ENCODE measurements at regions not wholly inside any gene's neighbourhood (a gene's known extent, or its start where the extent isn't known, plus 50 kb on each side); places are given as distances from the start of the nearest gene placed in this dataset.

DNA sequence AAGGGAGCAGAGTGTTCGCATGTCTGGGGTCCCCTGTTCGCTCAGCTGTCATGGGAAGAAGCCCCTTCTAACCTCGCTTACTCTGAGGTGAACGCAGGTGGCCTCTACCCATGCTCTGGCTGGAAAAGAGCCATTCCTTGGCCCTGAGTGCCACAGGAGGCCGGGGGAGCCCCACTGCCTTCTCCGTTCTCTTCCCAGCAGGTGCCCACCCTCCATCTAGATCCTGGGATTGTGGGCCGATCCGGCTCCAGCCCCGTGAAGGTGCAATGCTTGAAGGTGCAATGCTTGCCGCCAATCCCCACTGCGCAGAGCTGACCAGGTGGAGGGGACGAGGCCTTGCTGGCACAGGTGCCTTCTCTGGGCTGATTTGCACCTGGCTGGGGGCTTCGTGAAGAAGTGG lies 95.4 kb downstream of the MRPL36 start:
- no peak for FAIRE-seq

DNA sequence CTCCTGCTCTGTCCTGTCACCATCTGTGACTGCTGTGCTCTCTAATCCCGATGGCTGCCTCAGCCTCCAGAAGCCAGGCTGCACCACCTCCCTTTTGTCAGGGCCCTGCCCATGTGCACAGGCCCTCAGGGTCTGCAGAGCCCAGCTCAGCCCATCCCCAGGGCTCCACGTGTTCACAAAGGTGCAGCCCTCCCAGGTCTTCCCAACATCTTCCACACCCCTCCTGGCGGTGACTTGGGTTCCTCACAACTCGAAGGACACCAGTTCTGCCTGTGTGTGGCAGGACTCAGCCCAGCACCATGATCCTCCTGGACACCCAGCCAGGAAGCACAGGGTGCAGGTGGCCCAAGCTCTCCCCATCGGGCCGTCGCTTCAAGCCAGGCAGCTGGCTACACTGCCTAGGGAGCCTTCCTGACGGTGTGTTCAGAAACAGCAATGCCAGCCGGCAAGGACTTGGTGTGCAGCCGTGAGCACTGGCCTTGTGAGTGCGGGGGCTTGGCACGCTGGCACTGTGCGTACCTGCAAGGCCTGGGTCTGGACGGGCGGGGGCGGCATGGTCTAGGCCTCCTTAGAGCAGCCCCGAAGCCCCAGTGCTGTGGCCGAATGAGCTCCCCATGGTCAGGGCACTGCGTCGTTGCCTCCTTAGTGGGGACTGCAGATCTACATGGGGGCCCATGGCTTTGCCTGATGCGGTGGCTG lies 96.1 kb downstream of the MRPL36 start:
- FAIRE-seq: no peak

DNA sequence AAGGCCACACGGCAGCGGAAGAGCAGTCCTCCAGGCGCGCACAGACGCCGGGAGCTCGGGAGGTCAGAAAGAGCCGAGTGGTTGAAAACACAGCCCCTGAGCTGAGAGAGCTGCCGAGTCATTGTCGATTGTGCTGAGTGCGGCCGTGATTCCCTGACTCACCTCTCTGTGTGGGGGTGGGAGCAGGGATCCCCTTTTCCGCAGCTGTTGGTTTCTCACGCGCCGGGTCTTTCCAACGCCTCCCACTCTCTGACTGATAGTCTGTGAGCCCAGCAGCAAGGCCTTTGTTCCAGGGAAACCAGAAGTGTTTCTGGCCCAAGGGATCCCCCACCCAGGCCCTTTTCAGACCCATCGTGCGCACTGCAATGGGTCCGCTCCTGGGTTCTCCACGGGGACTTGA lies 97.3 kb downstream of the MRPL36 start:
- FAIRE-seq: no peak

DNA sequence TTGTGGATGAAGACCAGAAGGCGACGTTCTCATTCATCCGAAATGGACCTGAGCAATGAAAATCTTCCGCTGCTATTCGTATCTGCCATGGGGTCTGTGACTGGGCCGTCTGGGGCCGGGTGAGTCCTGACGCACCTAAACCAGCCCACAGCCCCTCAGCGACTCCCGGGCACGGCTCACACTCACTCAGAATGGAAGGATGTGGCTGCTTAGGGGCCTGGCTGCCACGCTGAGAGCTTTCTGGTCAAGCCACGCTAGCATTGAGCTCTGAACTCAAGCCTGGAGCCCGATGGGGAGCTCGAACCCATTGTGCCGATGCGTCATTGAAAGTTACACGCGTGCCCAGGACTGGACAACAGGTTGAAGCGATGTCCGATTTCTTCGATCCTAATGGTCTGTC lies 97.8 kb downstream of the MRPL36 start:
- FAIRE-seq: no peak

DNA sequence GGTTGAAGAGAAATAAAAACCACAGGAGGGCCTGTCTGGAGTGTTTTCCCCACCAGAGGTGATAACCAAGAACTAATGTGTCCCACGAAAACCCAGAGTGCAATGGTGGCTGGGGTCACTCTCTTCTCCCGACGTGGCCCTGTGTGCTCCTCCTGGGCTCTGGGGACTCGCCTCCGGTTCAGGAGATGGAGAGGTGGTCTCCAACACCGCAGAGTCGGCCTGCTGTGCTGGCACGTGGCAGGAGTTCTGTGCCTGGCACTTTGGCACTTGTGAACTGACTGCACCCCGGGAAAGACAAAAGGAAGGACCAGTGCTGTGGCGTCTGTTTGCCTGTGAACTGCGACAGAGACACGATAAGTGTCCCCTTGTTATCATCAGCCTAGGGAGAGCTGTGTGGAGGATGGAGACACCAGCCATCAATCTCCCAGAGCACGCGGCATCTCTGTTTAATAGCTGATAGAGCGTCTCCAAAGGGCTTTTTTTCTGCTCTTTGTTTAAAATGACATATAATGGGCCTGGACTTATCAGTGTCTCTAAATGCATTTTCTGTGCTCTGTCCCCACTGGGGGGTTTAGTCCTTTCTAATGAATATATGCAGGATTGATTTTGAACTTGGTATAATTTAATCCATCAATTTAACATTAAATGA lies 98.3 kb downstream of the MRPL36 start:
- no peak for FAIRE-seq

DNA sequence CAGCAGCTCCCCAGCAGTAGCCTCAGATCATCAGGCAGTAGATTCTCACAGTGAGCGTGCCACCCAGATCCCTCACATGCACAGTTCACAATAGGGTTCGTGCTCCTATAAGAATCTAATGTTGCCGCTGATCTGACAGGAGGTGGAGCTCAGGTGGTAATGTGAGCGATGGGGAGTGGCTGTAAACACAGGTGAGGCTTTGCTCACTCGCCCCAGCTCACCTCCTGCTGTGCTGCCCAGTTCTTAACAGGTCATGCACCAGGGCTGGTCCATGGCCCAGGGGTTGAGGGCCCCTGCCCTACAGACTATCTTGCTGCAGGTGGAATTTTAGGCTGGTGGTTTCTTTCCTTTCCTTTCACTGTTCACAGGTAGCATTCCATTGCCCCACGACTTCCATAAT lies 100.2 kb downstream of the MRPL36 start:
- FAIRE-seq: no peak

DNA sequence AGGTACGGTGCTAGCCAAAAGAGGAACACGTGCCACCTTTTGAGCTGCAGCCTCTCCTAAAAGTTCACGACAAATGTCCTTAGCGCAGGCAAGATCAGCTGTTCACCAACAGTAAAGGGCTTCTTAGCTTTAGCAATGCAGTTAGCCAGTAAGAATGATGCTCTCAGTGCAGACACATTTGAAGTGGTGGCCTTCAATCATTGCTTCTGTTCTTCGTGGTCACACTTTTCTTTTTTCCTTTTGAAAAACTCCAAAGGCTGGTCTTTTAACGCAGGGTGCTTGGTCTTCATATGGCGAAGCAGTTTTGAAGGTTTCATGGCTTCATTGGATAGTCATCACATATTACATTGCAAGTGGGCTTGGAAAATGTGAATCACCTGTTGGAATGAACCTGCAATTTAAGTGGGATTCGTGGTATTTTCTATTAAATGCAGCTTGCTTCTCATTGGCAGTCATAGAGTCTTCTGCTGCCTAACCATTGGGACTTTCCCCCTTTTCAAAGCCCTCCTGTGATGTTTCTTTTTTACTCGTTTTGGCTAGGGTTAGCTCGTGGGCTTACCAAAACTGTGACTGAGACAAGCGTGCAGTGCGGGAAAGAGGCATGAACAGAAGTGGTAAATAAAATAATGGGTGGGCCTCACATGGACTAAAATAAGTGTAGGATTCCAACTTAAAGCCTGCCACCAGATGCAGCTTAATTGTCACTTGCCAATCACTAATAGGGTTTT lies 100.9 kb downstream of the MRPL36 start:
- no peak for FAIRE-seq

DNA sequence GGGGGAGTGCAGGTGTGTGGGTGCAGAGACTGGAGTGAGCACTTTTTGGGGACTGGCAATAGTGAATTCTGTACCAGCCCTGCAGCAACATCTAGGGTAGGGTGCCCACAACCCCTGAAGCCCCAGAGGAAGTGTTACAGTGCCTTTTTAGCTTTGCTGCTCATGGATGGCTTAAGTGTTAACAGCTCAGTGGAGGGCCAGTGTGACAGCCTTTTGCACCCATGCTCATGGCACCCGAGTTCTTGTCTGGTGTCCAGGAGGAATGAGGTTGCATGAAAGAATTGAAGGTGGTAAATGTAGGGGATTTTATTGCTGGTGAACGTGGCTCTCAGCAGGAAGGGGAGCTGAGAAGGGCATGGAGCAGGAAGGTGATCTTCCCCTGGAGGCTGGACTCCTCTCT lies 107.3 kb downstream of the MRPL36 start:
- no peak for FAIRE-seq

DNA sequence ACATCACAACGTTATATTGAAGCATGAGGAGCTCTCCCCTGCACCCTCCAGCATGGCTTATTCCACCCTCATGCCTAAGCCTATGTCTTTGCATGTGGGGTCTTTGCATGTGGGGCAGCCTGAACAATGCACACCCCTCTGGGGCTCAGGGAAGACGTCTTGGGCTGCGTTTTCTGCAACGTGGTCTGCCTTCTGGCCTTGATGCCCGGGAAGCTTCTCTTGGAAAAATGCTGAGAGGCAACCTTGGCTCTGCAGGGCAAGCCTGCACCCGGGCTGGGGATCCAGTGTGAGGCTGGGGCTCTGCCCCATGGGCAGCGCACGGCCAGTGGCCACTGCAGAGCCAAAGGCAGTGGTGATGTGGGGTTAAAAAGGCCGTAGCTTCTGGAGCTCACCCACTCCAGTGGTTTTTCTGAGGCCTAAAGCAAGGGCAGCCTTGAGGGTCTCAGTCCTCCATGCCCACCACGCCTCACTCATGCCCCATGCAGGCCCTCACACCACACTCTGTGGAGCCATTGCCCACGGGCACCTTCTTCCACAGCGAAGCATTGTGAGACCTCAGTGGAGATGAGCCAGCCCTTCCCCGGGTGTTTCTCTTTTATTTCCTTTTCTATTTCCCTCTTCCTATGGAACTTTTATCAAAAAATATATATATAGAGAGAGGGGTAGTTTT lies 112.2 kb downstream of the MRPL36 start:
- FAIRE-seq: no peak

DNA sequence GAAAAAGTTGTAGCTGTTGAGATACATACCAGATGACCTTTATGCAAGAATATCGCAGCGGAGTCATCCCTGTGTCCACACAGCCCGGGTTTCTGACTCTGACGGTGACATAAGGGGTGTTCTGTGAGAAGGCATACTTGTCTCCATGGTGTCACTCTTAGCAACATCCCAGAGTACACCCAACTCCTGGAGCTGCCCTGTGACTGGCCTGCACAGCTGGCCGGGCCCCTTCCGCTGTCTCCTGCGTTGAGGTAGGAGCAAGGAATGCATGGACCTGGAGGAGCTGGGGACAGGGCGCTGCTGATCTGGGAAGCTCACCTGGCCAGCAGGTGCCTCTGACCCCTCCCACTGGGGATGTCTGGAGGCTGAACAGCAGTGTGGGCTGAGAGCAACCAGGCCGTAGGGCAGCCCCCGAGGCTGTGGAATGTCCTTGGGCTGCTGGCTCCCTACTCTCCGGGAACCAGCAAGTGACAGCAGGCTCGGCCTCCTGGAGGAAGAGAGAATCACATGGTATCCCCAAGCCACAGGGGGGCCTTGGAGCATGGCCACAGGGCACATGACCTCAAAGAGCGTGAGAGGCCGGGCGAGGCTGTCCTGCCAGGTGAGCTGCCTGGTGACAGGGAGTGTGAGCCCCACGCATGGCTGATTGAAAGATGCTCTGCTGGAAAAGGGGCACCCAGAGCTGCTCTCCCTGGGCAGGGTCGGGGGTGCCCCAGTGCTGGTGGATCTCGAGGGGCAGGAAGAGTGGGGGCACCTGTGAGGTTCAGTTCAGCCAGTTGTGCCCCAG lies 113.4 kb downstream of the MRPL36 start:
- no peak for FAIRE-seq

DNA sequence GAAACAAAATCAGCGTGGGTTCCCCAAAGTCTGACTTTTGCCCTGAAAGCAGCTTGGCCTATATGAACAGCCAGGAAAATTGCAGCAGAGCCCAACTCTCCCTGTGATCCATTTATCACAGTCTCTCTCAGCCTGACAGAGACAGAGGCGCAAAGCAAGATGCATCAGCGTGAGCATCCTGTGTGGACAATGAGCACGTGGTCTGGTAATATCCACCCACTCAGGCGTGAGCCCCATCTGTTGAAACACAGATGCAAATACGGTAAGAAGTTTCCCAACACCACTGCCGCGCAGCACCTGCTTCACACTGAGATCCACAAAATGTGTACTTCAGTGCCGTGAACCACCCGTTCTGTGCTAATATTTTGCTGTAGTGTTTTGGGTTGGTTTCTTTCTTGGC lies 114.6 kb downstream of the MRPL36 start:
- no peak for FAIRE-seq

DNA sequence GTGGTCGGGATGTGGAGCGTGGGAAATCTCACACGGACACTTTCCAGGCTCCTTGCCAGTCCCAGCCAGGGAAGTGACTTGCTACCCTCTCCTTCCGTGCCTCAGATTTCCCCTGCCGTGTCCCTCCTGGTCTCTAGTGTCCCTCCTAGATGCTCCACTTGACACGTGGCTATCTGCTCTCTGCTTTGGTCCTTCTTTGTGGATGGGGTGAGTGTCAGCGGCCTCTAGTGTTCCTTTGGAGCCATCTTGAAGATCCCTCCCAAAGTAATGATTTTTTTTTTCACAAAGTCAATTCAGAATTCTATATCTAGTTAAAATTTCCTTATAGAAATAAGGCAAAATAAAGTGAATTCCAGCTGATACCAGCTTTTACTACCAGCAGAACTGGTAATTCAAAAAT lies 117.7 kb downstream of the MRPL36 start:
- FAIRE-seq: no peak

DNA sequence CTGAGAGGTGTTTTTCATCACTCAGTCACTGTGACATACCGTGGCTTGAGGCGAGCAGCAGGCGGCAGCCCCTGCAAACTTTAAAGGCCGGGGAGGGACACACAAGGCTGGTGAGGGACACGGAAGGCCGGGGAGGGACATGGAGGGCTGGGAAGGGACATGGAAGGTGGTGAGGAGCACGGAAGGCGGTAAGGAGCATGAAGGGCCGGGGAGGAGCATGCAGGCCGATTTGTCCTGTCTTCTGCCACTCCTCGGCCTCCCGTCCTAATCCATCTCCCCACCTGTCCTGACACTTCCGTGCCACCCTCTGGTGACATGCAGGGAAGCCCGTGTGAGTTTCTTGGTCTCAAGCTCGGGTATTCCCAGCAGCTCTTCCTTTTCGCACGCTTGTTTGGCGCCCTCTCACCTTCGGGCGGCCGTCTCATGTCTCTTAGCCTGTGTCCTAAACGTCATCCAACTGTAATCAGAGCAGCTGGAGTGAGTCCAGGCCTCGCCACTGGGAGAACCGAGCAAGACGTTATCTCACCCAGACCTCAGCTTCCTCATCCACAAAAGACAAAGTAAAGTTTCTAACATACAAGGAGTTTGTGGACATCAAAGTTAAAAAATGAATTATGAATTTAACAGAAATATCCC lies 126.5 kb downstream of the MRPL36 start:
- FAIRE-seq: no peak

DNA sequence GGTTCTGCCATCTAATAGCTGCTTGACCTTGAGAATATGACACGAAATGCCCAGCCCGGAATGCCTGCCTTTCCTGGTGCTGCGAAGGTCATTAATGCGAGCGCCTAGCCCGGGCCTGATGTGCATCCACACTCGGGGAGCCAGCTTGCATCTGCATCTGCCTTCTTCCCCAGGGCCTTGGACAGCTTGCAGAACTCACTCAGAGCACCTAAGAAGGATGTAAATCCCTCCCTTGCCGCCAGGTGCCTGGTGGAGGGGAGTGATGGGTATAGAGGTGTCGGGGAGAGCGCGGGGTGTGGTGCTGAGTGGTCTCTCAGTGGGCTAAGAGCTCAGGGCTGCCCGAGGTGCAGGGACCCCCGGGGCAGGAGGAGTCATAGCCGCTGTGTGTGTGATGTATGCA lies 127.2 kb downstream of the MRPL36 start:
- no peak for FAIRE-seq

DNA sequence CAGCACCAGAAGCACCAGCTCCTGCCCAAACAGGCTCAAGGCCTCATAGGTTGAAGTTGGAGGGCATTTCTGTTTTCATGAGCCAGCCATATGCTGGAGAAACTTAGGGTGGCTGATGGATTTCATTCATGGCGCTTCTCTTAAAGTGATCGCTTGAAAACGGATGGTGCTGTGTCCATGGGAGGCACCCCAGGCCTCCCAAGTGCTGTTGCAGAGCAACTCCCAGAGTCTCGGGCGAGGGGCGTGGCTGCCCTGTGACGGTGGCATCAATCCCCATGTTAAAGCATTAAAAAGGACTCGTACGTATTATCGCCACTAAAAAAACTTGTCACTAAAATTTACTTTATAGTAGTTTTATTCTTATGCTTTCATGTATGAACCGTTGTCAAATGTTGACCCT lies 128.3 kb downstream of the MRPL36 start:
- no peak for FAIRE-seq

DNA sequence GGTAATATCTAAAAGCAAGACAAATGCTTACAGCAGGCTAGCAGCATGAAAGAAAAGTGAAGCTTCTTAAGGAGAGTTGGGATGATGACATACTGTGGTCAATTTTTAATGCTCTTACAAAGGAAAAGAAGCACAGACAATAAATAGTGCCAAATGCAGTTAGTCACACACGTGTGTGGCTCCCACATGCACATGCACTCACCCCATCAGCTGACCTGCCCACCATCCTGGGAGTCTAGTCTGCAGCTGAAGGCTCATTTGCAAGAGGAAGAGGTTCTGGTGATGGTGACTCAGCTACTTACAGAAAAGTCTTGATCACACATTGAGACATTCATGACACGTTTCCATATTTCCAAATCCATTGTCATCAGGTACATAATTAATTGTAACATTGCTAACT lies 129.3 kb downstream of the MRPL36 start:
- FAIRE-seq: no peak

DNA sequence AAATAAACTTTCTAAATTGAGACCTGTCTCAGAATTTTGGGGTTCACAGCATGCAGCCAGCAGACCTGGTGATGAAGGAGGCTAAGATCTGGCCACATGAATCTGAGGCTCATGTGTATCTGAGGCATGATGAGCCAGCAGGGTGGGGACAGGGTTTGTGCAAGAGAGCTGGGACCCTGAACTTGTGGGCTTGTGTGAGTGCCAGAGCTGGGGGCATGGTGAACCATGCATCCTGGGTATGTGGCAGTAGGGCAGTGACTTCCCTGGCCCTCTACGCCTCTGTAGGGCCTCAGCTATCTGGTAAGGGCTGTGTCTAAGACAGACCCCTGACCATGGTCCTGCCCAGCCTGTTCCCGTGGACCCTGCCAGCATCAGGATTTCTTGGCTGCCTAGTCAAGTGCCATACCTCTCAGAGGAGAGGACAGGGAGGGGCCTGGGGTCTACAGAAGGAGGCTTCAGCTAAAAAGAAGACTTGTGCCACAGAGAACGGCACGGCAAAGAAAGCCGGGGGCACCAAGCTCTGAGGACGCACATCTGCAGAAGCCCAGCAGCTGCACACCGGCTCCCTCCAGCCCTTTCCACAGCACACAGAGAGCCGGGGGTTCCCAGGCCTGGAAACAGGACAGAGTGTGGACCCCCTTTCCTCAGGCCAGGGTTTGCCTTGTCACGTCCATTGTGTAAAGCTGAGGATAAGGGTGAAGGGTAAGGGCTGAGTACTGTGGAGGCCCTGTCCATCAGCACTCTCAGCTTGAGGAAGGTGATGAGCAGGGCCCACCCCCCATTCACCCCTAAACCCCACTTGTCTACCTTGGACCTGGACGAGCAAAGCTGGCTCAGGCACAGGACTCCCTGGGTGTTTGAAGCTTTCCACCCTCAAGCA lies 130.1 kb downstream of the MRPL36 start:
- FAIRE-seq: no peak

DNA sequence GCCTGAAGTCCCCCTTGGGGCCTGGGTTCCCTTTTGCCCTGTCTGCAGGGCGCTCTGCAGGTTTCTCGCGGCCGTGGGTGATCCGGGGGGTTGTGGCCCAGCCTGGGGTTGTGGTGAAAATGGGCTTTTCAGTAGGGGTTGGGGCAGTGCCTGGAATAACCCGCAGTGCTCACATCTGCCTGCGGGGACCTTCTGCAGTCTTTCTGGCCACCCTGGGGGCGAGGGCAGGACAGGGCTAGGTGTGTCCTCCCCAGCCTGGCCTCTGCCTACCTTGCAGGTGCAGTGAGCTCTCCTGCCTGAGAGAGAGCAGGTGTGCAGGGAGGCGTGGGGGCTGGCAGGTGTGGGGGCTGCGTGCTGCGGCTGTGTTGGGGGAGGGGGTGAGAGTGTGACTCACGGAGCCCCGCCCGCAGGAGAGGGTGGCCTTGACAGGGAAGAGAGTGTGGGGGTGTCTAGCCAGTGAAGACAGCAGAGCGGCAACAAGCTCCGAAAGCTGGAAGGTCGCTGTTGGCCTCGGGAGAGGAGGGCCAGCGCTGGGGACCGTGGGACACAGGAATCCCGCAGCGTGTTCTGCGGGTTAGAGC lies 131.4 kb downstream of the MRPL36 start:
- no peak for FAIRE-seq

DNA sequence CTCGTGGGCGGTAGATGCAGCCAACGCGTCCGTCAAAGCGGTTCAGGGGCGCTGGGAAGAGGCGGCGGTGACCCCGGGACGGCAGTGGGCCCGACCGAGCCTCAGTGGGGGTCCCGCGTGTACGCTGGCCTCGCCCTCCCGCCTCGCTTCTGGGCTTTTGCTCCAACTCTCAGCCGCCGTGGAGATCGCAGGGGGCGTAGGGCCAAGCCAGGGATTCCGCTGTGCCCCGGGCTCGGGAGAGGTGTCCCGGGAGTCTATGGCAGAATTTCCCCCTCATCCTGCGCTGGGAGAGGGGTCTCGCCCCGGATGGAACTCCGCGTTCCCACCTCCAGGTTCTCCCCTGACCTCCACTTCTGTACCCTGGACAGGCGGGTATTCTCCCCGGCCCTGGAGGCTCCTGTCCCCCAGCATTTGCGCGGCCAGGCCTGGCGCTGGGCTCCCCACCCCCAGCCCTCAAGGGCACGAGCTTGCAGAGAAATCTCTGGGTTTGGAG lies 131.9 kb downstream of the MRPL36 start:
- FAIRE-seq: no peak

DNA sequence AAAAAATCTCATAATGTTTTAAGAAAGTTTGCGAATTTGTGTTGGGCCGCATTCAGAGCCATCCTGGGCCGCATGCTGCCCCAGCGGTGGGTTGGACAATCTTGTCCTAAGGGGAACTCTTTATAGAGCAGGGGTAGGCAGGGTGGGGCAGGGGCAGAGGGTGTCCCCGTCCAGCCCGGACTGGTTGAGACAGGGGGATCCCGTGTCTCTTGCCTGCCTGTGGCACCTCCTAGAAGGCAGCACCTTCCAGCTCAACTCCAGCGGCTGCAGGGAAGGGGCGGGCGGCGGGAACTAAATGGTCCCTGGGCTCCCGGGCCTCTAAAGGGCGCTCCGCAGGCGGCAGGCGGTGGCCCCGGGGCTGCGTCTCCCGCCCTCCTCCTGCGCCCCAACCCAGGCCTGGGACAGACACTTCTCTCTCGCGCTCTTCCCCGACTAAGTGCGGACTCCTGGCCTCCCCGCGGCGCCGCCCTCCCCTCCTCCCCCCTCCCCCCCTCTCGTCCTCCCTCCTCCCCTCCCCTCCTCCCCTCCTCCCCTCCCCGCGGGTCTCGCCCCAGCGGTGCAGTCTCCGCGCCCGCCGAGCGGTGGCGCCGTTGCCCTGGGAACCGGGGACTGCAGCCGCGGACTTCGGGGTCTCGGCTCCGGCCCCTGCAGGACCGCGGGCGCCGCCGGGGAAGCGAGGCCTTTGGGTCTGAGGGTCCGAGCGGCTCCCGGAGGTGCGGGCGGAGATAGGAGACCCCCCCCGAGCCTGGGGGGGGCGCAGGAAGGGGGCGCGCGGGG lies 132.6 kb downstream of the MRPL36 start:
- FAIRE-seq: no peak
